ENCODE measurements at regions not wholly inside any gene's neighbourhood (a gene's known extent, or its start where the extent isn't known, plus 50 kb on each side); places are given as distances from the start of the nearest gene placed in this dataset.

DNA sequence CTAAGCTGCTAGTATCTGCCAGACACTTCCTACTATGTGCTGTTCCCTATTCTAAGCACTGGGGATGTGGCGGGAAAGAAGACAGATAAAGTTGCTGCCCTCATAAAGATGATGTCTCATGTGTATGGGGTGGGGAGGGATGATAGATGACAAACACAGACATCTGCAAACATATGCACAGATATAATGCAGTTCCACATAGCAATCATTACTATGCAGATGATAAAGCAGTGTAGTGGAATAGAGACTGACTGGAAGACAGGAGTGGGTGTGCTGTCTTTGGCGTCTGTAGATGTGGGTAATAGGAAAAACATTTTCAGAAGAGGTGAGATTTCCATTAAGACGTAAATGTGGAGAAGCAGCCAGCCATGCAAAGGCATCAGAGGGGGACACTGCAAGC is 243.6 kb downstream of the DPY19L2 start:
- ChIA-PET CTCF (no interaction called here), RAD21 (ENCODE audit: unreplicated experiment) (no interaction called here), POLR2A (no interaction called here), SMC1A (ENCODE audit: uncharacterized antibody, unreplicated experiment) (no interaction called here)
- WGBS (ENCODE audit: insufficient coverage, insufficient replicate concordance, low lambda C conversion rate, missing lambda C conversion rate): 32% methylated on average over 3 of the region's 3 CpGs
- Histone ChIP-seq H3K79me2 (ENCODE audit: control insufficient read depth, insufficient read depth, low read length) (no peaks in the 10 kb centered on the region), H3K9me3 (replicated peaks; ENCODE audit: control insufficient read depth, insufficient read depth, low read length) (no peaks in the 10 kb centered on the region), H4K20me1 (ENCODE audit: control insufficient read depth, insufficient read depth) (no peaks in the 10 kb centered on the region), H3K27me3 (replicated peaks in 1 of 2; ENCODE audit: control insufficient read depth in 2 of 2, insufficient read depth in 2 of 2, low read length in 1 of 2) (no peaks in the 10 kb centered on the region), H3K4me3 (no peak overlapping the region), H3K9ac (ENCODE audit: control insufficient read depth, insufficient read depth, low read length) (no peak overlapping the region), H3K27ac (ENCODE audit: control insufficient read depth, insufficient read depth) (no peak overlapping the region), H3K36me3 (ENCODE audit: control insufficient read depth in 2 of 2, insufficient read depth in 2 of 2, low read length in 1 of 2) (no peaks in the 10 kb centered on the region), H3K4me2 (ENCODE audit: control insufficient read depth, insufficient read depth) (no peak overlapping the region), H3K4me1 (ENCODE audit: control insufficient read depth, insufficient read depth, low read length) (no peaks in the 10 kb centered on the region), H2AFZ (ENCODE audit: control insufficient read depth, low read depth, low read length) (no peak overlapping the region)
- TF ChIP-seq SMAD1 (IDR thresholded peaks at IDR 0.05; ENCODE audit: low read depth, partially characterized antibody) (no peak), CREB1 (IDR thresholded peaks at IDR 0.05; ENCODE audit: low read depth) (no peak)
- TF ChIP-seq, protein P1, sequence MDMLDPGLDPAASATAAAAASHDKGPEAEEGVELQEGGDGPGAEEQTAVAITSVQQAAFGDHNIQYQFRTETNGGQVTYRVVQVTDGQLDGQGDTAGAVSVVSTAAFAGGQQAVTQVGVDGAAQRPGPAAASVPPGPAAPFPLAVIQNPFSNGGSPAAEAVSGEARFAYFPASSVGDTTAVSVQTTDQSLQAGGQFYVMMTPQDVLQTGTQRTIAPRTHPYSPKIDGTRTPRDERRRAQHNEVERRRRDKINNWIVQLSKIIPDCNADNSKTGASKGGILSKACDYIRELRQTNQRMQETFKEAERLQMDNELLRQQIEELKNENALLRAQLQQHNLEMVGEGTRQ (IDR thresholded peaks at IDR 0.05; ENCODE audit: borderline replicate concordance, low read depth, low read length): no peak
- TF ChIP-seq, protein P2, sequence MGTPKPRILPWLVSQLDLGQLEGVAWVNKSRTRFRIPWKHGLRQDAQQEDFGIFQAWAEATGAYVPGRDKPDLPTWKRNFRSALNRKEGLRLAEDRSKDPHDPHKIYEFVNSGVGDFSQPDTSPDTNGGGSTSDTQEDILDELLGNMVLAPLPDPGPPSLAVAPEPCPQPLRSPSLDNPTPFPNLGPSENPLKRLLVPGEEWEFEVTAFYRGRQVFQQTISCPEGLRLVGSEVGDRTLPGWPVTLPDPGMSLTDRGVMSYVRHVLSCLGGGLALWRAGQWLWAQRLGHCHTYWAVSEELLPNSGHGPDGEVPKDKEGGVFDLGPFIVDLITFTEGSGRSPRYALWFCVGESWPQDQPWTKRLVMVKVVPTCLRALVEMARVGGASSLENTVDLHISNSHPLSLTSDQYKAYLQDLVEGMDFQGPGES (IDR thresholded peaks at IDR 0.05): no peak
- in situ Hi-C loops (cut with MboI): loop anchor here (25.0 kb wide), 1 partner anchor 838 kb away; no protein-coding TSS in a partner anchor
- intact Hi-C loops (cut with micrococcal nuclease; ENCODE audit: unreplicated experiment): no loop called here
- ATAC-seq: no peak
- FAIRE-seq: no peak
- no peak for DNase-seq (ENCODE audit: low read depth, low spot score)
- no TSS peak for BruUV-seq (replicated peaks)

DNA sequence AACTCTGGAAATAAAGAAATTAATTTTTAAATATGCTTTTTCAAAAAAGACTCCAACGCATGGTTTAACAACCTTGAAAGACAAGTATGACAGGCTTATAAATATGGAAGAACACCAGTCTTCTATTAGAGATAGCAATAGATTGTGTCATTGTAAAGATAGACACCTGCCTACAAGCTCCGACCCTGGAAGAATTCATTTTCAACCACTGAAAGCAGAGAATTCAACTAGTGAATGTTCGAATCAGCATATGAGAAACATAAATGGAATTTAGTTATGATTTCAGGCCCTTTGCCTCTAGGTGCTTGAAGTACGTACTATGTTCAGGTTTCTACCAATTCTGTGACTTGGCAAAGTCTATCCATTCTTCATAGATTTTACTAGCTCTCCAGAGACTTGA is 244.5 kb downstream of the DPY19L2 start:
- H3K27ac ChIP-seq (ENCODE audit: control insufficient read depth, insufficient read depth): no peak overlapping the region
- no peaks in the 10 kb centered on the region for H3K36me3 ChIP-seq (ENCODE audit: control insufficient read depth in 2 of 2, insufficient read depth in 2 of 2, low read length in 1 of 2)
- ATAC-seq (no peak), DNase-seq (ENCODE audit: low read depth, low spot score) (no peak), FAIRE-seq (no peak)
- ChIA-PET CTCF (interaction anchor here (1.4 kb wide), 2 partner anchors 13 to 17 kb away, joined by 4 to 6 read pairs; no protein-coding TSS in a partner anchor), POLR2A (no interaction called here), SMC1A (ENCODE audit: uncharacterized antibody, unreplicated experiment) (no interaction called here), RAD21 (ENCODE audit: unreplicated experiment) (interaction anchor here (0.6 kb wide), 1 partner anchor 449 kb away, joined by 4 read pairs; no protein-coding TSS in a partner anchor)
- no TSS peak for BruUV-seq (replicated peaks)
- intact Hi-C loops (cut with micrococcal nuclease; ENCODE audit: unreplicated experiment) (no loop called here), in situ Hi-C loops (cut with MboI) (loop anchor here (25.0 kb wide), 1 partner anchor 838 kb away; no protein-coding TSS in a partner anchor)
- H3K27me3 ChIP-seq (replicated peaks in 1 of 2; ENCODE audit: control insufficient read depth in 2 of 2, insufficient read depth in 2 of 2, low read length in 1 of 2): no peaks in the 10 kb centered on the region
- H3K4me1 ChIP-seq (ENCODE audit: control insufficient read depth, insufficient read depth, low read length): no peaks in the 10 kb centered on the region
- 26% methylated on average over 4 of the region's 4 CpGs for WGBS (ENCODE audit: insufficient coverage, insufficient replicate concordance, low lambda C conversion rate, missing lambda C conversion rate)
- no peak overlapping the region for H3K9ac ChIP-seq (ENCODE audit: control insufficient read depth, insufficient read depth, low read length)
- H3K9me3 ChIP-seq (replicated peaks; ENCODE audit: control insufficient read depth, insufficient read depth, low read length): no peaks in the 10 kb centered on the region
- no peaks in the 10 kb centered on the region for H3K79me2 ChIP-seq (ENCODE audit: control insufficient read depth, insufficient read depth, low read length)
- H3K4me2 ChIP-seq (ENCODE audit: control insufficient read depth, insufficient read depth): no peak overlapping the region
- H3K4me3 ChIP-seq: no peak overlapping the region
- H4K20me1 ChIP-seq (ENCODE audit: control insufficient read depth, insufficient read depth): no peaks in the 10 kb centered on the region
- H2AFZ ChIP-seq (ENCODE audit: control insufficient read depth, low read depth, low read length): no peak overlapping the region
- TF ChIP-seq SIX5 (IDR thresholded peaks at IDR 0.05; ENCODE audit: low read depth, low read length, severe bottlenecking) (no peak), SREBF1 (IDR thresholded peaks at IDR 0.05; ENCODE audit: low read length) (no peak)
- TF ChIP-seq, protein P3, sequence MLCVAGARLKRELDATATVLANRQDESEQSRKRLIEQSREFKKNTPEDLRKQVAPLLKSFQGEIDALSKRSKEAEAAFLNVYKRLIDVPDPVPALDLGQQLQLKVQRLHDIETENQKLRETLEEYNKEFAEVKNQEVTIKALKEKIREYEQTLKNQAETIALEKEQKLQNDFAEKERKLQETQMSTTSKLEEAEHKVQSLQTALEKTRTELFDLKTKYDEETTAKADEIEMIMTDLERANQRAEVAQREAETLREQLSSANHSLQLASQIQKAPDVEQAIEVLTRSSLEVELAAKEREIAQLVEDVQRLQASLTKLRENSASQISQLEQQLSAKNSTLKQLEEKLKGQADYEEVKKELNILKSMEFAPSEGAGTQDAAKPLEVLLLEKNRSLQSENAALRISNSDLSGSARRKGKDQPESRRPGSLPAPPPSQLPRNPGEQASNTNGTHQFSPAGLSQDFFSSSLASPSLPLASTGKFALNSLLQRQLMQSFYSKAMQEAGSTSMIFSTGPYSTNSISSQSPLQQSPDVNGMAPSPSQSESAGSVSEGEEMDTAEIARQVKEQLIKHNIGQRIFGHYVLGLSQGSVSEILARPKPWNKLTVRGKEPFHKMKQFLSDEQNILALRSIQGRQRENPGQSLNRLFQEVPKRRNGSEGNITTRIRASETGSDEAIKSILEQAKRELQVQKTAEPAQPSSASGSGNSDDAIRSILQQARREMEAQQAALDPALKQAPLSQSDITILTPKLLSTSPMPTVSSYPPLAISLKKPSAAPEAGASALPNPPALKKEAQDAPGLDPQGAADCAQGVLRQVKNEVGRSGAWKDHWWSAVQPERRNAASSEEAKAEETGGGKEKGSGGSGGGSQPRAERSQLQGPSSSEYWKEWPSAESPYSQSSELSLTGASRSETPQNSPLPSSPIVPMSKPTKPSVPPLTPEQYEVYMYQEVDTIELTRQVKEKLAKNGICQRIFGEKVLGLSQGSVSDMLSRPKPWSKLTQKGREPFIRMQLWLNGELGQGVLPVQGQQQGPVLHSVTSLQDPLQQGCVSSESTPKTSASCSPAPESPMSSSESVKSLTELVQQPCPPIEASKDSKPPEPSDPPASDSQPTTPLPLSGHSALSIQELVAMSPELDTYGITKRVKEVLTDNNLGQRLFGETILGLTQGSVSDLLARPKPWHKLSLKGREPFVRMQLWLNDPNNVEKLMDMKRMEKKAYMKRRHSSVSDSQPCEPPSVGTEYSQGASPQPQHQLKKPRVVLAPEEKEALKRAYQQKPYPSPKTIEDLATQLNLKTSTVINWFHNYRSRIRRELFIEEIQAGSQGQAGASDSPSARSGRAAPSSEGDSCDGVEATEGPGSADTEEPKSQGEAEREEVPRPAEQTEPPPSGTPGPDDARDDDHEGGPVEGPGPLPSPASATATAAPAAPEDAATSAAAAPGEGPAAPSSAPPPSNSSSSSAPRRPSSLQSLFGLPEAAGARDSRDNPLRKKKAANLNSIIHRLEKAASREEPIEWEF (IDR thresholded peaks at IDR 0.05; ENCODE audit: insufficient replicate concordance, low read depth, low read length): no peak
- TF ChIP-seq, protein P1 (IDR thresholded peaks at IDR 0.05; ENCODE audit: borderline replicate concordance, low read depth, low read length): no peak

Data from GM12878 (cell line).